ENCODE measurements at regions not wholly inside any gene's neighbourhood (a gene's known extent, or its start where the extent isn't known, plus 50 kb on each side); places are given as distances from the start of the nearest gene placed in this dataset.

GRCh38 chr12:30106204-30106965 lies 322.6 kb upstream of the TMTC1 start:
- no peak for DNase-seq
- peaks cover 4% of the 10 kb centered on the region for H3K9me3 Mint-ChIP-seq
- no peak overlapping the region for H3K27ac Mint-ChIP-seq
- intact Hi-C loops (cut with micrococcal nuclease): no loop called here
- peaks cover 2% of the 10 kb centered on the region for H3K36me3 Mint-ChIP-seq (ENCODE audit: low read depth)
- no peaks in the 10 kb centered on the region for H3K4me1 Mint-ChIP-seq (ENCODE audit: low read depth)
- no peak overlapping the region for H3K4me3 Mint-ChIP-seq
- H3K27me3 Mint-ChIP-seq (ENCODE audit: low read depth): no peaks in the 10 kb centered on the region
- CTCF ChIA-PET: no interaction called here

- Mint-ChIP-seq H3K27me3 (ENCODE audit: low read depth) (no peaks in the 10 kb centered on the region), H3K9me3 (no peaks in the 10 kb centered on the region), H3K4me3 (no peak overlapping the region), H3K27ac (no peak overlapping the region), H3K36me3 (ENCODE audit: low read depth) (no peaks in the 10 kb centered on the region), H3K4me1 (ENCODE audit: low read depth) (no peaks in the 10 kb centered on the region)
- DNase-seq: no peak
- intact Hi-C loops (cut with micrococcal nuclease): no loop called here
- CTCF ChIA-PET: no interaction called here
Measured at GRCh38 chr12:30105505-30105904, 321.8 kb upstream of the TMTC1 start.

- Mint-ChIP-seq H3K4me3 (no peak overlapping the region), H3K36me3 (ENCODE audit: low read depth) (no peaks in the 10 kb centered on the region), H3K9me3 (peaks cover 3% of the 10 kb centered on the region), H3K4me1 (ENCODE audit: low read depth) (no peaks in the 10 kb centered on the region), H3K27me3 (ENCODE audit: low read depth) (no peaks in the 10 kb centered on the region), H3K27ac (no peak overlapping the region)
- intact Hi-C loops (cut with micrococcal nuclease): no loop called here
- no peak for DNase-seq
- CTCF ChIA-PET: no interaction called here
Measured at GRCh38 chr12:30104971-30105370, 321.2 kb upstream of the TMTC1 start.

GRCh38 chr12:30100741-30101140 lies 317.0 kb upstream of the TMTC1 start:
- H3K27ac Mint-ChIP-seq: no peak overlapping the region
- no peaks in the 10 kb centered on the region for H3K4me1 Mint-ChIP-seq (ENCODE audit: low read depth)
- no peak for DNase-seq
- CTCF ChIA-PET: no interaction called here
- no peak overlapping the region for H3K4me3 Mint-ChIP-seq
- H3K27me3 Mint-ChIP-seq (ENCODE audit: low read depth): no peaks in the 10 kb centered on the region
- H3K36me3 Mint-ChIP-seq (ENCODE audit: low read depth): no peaks in the 10 kb centered on the region
- peaks cover 3% of the 10 kb centered on the region for H3K9me3 Mint-ChIP-seq
- intact Hi-C loops (cut with micrococcal nuclease): no loop called here

- no peaks in the 10 kb centered on the region for H3K36me3 Mint-ChIP-seq (ENCODE audit: low read depth)
- H3K4me1 Mint-ChIP-seq (ENCODE audit: low read depth): no peaks in the 10 kb centered on the region
- intact Hi-C loops (cut with micrococcal nuclease): no loop called here
- H3K9me3 Mint-ChIP-seq: peaks cover 8% of the 10 kb centered on the region
- no peak overlapping the region for H3K4me3 Mint-ChIP-seq
- no peak for DNase-seq
- CTCF ChIA-PET: interaction anchor here (1.0 kb wide), 1 partner anchor 69 kb away, joined by 4 read pairs; no protein-coding TSS in a partner anchor
- H3K27me3 Mint-ChIP-seq (ENCODE audit: low read depth): peaks cover 2% of the 10 kb centered on the region
- H3K27ac Mint-ChIP-seq: no peak overlapping the region
Measured at GRCh38 chr12:30098677-30099076, 314.9 kb upstream of the TMTC1 start.

GRCh38 chr12:30095511-30095910 lies 311.8 kb upstream of the TMTC1 start:
- DNase-seq: no peak
- H3K9me3 Mint-ChIP-seq: peaks cover 10% of the 10 kb centered on the region
- H3K27me3 Mint-ChIP-seq (ENCODE audit: low read depth): peaks cover 5% of the 10 kb centered on the region
- no peaks in the 10 kb centered on the region for H3K36me3 Mint-ChIP-seq (ENCODE audit: low read depth)
- no peaks in the 10 kb centered on the region for H3K4me1 Mint-ChIP-seq (ENCODE audit: low read depth)
- CTCF ChIA-PET: no interaction called here
- no peak overlapping the region for H3K27ac Mint-ChIP-seq
- H3K4me3 Mint-ChIP-seq: no peak overlapping the region
- intact Hi-C loops (cut with micrococcal nuclease): no loop called here

GRCh38 chr12:30092983-30093617 lies 309.4 kb upstream of the TMTC1 start:
- Mint-ChIP-seq H3K27ac (no peak overlapping the region), H3K36me3 (ENCODE audit: low read depth) (no peaks in the 10 kb centered on the region), H3K4me3 (no peak overlapping the region), H3K4me1 (ENCODE audit: low read depth) (no peaks in the 10 kb centered on the region), H3K9me3 (peaks cover 7% of the 10 kb centered on the region), H3K27me3 (ENCODE audit: low read depth) (peaks cover 5% of the 10 kb centered on the region)
- DNase-seq: no peak
- CTCF ChIA-PET: interaction anchor here (0.6 kb wide), 1 partner anchor 109 kb away, joined by 3 read pairs; no protein-coding TSS in a partner anchor
- intact Hi-C loops (cut with micrococcal nuclease): no loop called here

GRCh38 chr12:30090258-30090657 lies 306.5 kb upstream of the TMTC1 start:
- no peaks in the 10 kb centered on the region for H3K36me3 Mint-ChIP-seq (ENCODE audit: low read depth)
- H3K27me3 Mint-ChIP-seq (ENCODE audit: low read depth): peaks cover 5% of the 10 kb centered on the region
- peaks cover 7% of the 10 kb centered on the region for H3K9me3 Mint-ChIP-seq
- H3K27ac Mint-ChIP-seq: no peak overlapping the region
- intact Hi-C loops (cut with micrococcal nuclease): no loop called here
- no peak overlapping the region for H3K4me3 Mint-ChIP-seq
- no peaks in the 10 kb centered on the region for H3K4me1 Mint-ChIP-seq (ENCODE audit: low read depth)
- DNase-seq: no peak
- CTCF ChIA-PET: no interaction called here

- no peak for DNase-seq
- no peaks in the 10 kb centered on the region for H3K9me3 Mint-ChIP-seq
- H3K36me3 Mint-ChIP-seq (ENCODE audit: low read depth): no peaks in the 10 kb centered on the region
- intact Hi-C loops (cut with micrococcal nuclease): no loop called here
- H3K4me3 Mint-ChIP-seq: no peak overlapping the region
- no peaks in the 10 kb centered on the region for H3K4me1 Mint-ChIP-seq (ENCODE audit: low read depth)
- no peak overlapping the region for H3K27ac Mint-ChIP-seq
- H3K27me3 Mint-ChIP-seq (ENCODE audit: low read depth): no peaks in the 10 kb centered on the region
- CTCF ChIA-PET: no interaction called here
Measured at GRCh38 chr12:30088259-30088995, 304.7 kb upstream of the TMTC1 start.

- Mint-ChIP-seq H3K4me3 (no peak overlapping the region), H3K36me3 (ENCODE audit: low read depth) (no peaks in the 10 kb centered on the region), H3K9me3 (no peaks in the 10 kb centered on the region), H3K27me3 (ENCODE audit: low read depth) (no peaks in the 10 kb centered on the region), H3K4me1 (ENCODE audit: low read depth) (no peaks in the 10 kb centered on the region), H3K27ac (no peak overlapping the region)
- intact Hi-C loops (cut with micrococcal nuclease): no loop called here
- DNase-seq: no peak
- CTCF ChIA-PET: no interaction called here
Measured at GRCh38 chr12:30082381-30082780, 298.6 kb upstream of the TMTC1 start.

- Mint-ChIP-seq H3K27ac (no peak overlapping the region), H3K9me3 (peaks cover 3% of the 10 kb centered on the region), H3K4me1 (ENCODE audit: low read depth) (no peaks in the 10 kb centered on the region), H3K36me3 (ENCODE audit: low read depth) (no peaks in the 10 kb centered on the region), H3K4me3 (no peak overlapping the region), H3K27me3 (ENCODE audit: low read depth) (no peaks in the 10 kb centered on the region)
- intact Hi-C loops (cut with micrococcal nuclease): no loop called here
- DNase-seq: no peak
- CTCF ChIA-PET: no interaction called here
Measured at GRCh38 chr12:30074916-30075315, 291.2 kb upstream of the TMTC1 start.

- no peaks in the 10 kb centered on the region for H3K4me1 Mint-ChIP-seq (ENCODE audit: low read depth)
- no peaks in the 10 kb centered on the region for H3K27me3 Mint-ChIP-seq (ENCODE audit: low read depth)
- H3K9me3 Mint-ChIP-seq: peaks cover 5% of the 10 kb centered on the region
- no peaks in the 10 kb centered on the region for H3K36me3 Mint-ChIP-seq (ENCODE audit: low read depth)
- CTCF ChIA-PET: no interaction called here
- H3K4me3 Mint-ChIP-seq: no peak overlapping the region
- H3K27ac Mint-ChIP-seq: no peak overlapping the region
- intact Hi-C loops (cut with micrococcal nuclease): no loop called here
- no peak for DNase-seq
Measured at GRCh38 chr12:30072824-30073223, 289.1 kb upstream of the TMTC1 start.

GRCh38 chr12:30067146-30067545 lies 283.4 kb upstream of the TMTC1 start:
- no peak overlapping the region for H3K4me3 Mint-ChIP-seq
- no peak for DNase-seq
- H3K27ac Mint-ChIP-seq: no peak overlapping the region
- peaks cover 2% of the 10 kb centered on the region for H3K9me3 Mint-ChIP-seq
- CTCF ChIA-PET: no interaction called here
- H3K36me3 Mint-ChIP-seq (ENCODE audit: low read depth): no peaks in the 10 kb centered on the region
- intact Hi-C loops (cut with micrococcal nuclease): no loop called here
- H3K27me3 Mint-ChIP-seq (ENCODE audit: low read depth): no peaks in the 10 kb centered on the region
- no peaks in the 10 kb centered on the region for H3K4me1 Mint-ChIP-seq (ENCODE audit: low read depth)
